Mammary epithelial cell (primary cell): ENCODE measurements at regions not wholly inside any gene's neighbourhood (a gene's known extent, or its start where the extent isn't known, plus 50 kb on each side); places are given as distances from the start of the nearest gene placed in this dataset.

Source experiments
- CTCF ChIP-seq, 2 donors: IDR thresholded peaks in 1 of 2; conservative IDR thresholded peaks in 1 of 2; 2 replicates each; pipeline ENCODE4 v1.5.1; 2011 to 2012; ENCODE audit warnings: inconsistent platforms in 2 of 2, low read length in 2 of 2, mild to moderate bottlenecking in 2 of 2, control low read depth in 1 of 2, low read depth in 1 of 2; ENCODE audit not compliant: insufficient read depth in 1 of 2; ENCODE audit errors: extremely low read depth in 1 of 2
- EZH2 ChIP-seq: IDR thresholded peaks from 2 replicates; pipeline ENCODE4 v1.6.1; 2012; ENCODE audit warnings: low read length, inconsistent platforms, borderline replicate concordance

GRCh38 chr4:182062936-182063335 is 180.3 kb upstream of the TENM3 start:
- TF ChIP-seq EZH2 (no peak), CTCF (conservative IDR thresholded peaks at IDR 0.05 in 1 of 2, IDR thresholded peaks at IDR 0.05 in 1 of 2; ENCODE audit: extremely low read depth in 1 of 2, insufficient read depth in 1 of 2, low read depth in 1 of 2, low read length in 2 of 2) (no peak)
